Esophagus squamous epithelium (tissue), 5 donors: ENCODE measurements at regions not wholly inside any gene's neighbourhood (a gene's known extent, or its start where the extent isn't known, plus 50 kb on each side); places are given as distances from the start of the nearest gene placed in this dataset.

Source experiments
- DNase-seq: peaks from one replicate; lab custom pipeline; 2025; lab: John Stamatoyannopoulos, UW
- H3K27ac ChIP-seq, 4 donors: fragments of 200-600 bp; sonication (generic); one replicate each; pipeline ENCODE4 v1.5.1; 2016 to 2019; ENCODE audit warnings: mild to moderate bottlenecking in 1 of 4
- H3K27me3 ChIP-seq, 4 donors: fragments of 200-600 bp; sonication (generic); 1 replicate in 3 of 4; 2 replicates in 1 of 4; pipeline versions ENCODE4 v1.5.1 to v1.6.0; 2017 to 2021; ENCODE audit warnings: antibody characterized with exemption in 1 of 4
- H3K36me3 ChIP-seq, 3 donors: fragments of 200-600 bp; sonication (generic); one replicate each; pipeline ENCODE4 v1.5.1; 2016 to 2019
- H3K4me1 ChIP-seq, 3 donors: fragments of 200-600 bp; sonication (generic); one replicate each; pipeline ENCODE4 v1.5.1; 2017 to 2019
- H3K4me3 ChIP-seq, 4 donors: fragments of 200-600 bp; sonication (generic); 1 replicate in 3 of 4; 2 replicates in 1 of 4; pipeline ENCODE4 v1.5.1; 2016 to 2019; ENCODE audit warnings: mild to moderate bottlenecking in 2 of 4, moderate library complexity in 1 of 4
- H3K9me3 ChIP-seq, 3 donors: fragments of 200-600 bp; sonication (generic); one replicate each; pipeline ENCODE4 v1.5.1; 2016 to 2019
- CTCF ChIP-seq, 6 experiments: fragments of 450-650 bp in 4 of 6; fragments of 200-600 bp in 2 of 6; sonication (generic) in 2 of 6; IDR thresholded peaks; one replicate each; pipeline ENCODE4 v1.5.1; 2016 to 2019; ENCODE audit warnings: antibody characterized with exemption in 6 of 6, mild to moderate bottlenecking in 4 of 6, moderate library complexity in 4 of 6
- POLR2A ChIP-seq, 4 donors: fragments of 450-650 bp; IDR thresholded peaks; one replicate each; pipeline ENCODE4 v1.6.1; 2017; ENCODE audit warnings: antibody characterized with exemption in 4 of 4, mild to moderate bottlenecking in 4 of 4, moderate library complexity in 3 of 4
- WGBS, 2 donors: methylation state at CpG; one replicate each; pipeline ENCODE4 v1.1.5; 2018; 5-methylcytosine and 5-hydroxymethylcytosine counted together
- intact Hi-C: fragments of 100-400 bp; cut with DNase I; formaldehyde crosslinking; loops from one replicate; pipeline ENCODE4 v1.15.0; 2022
- donor health status: DM: yes; HTN: yes; CAD: no.

- H3K4me1 ChIP-seq = no peaks in the 10 kb centered on the region
- no peak for DNase-seq
- H3K27ac ChIP-seq = no peak overlapping the region
- peaks cover 0 to 12% (median 0%) of the 10 kb centered on the region in 3 donors for H3K9me3 ChIP-seq
- H3K4me3 ChIP-seq = no peak overlapping the region
- TF ChIP-seq POLR2A (IDR thresholded peaks at IDR 0.05) = no peak
- no peak for TF ChIP-seq CTCF (IDR thresholded peaks at IDR 0.05)
- no peaks in the 10 kb centered on the region for H3K27me3 ChIP-seq
- no peaks in the 10 kb centered on the region for H3K36me3 ChIP-seq
- intact Hi-C loops = no loop called here
- 65 to 82% methylated on average over 1 of the region's 1 CpG for WGBS, 2 donors
Measured at GRCh38 chr5:57711946-57712345, 229.3 kb upstream of the ACTBL2 start.

GRCh38 chr5:57711471-57711870, 228.9 kb upstream of the ACTBL2 start:
- 97% methylated on average over 2 of the region's 2 CpGs for WGBS, 2 donors
- Histone ChIP-seq H3K9me3 (peaks cover 0 to 12% (median 0%) of the 10 kb centered on the region in 3 donors), H3K27me3 (no peaks in the 10 kb centered on the region), H3K36me3 (no peaks in the 10 kb centered on the region), H3K4me3 (no peak overlapping the region), H3K4me1 (no peaks in the 10 kb centered on the region), H3K27ac (no peak overlapping the region)
- DNase-seq = no peak
- intact Hi-C loops = no loop called here
- TF ChIP-seq POLR2A (IDR thresholded peaks at IDR 0.05) (no peak), CTCF (IDR thresholded peaks at IDR 0.05) (no peak)

- H3K4me1 ChIP-seq = no peaks in the 10 kb centered on the region
- intact Hi-C loops = no loop called here
- no peaks in the 10 kb centered on the region for H3K36me3 ChIP-seq
- peaks cover 0 to 12% (median 0%) of the 10 kb centered on the region in 3 donors for H3K9me3 ChIP-seq
- H3K27me3 ChIP-seq = no peaks in the 10 kb centered on the region
- 50 to 73% methylated on average over 1 of the region's 1 CpG for WGBS, 2 donors
- no peak overlapping the region for H3K27ac ChIP-seq
- H3K4me3 ChIP-seq = no peak overlapping the region
- TF ChIP-seq POLR2A (IDR thresholded peaks at IDR 0.05) (no peak), CTCF (IDR thresholded peaks at IDR 0.05) (no peak)
- no peak for DNase-seq
Measured at GRCh38 chr5:57710126-57710525, 227.5 kb upstream of the ACTBL2 start.

DNA sequence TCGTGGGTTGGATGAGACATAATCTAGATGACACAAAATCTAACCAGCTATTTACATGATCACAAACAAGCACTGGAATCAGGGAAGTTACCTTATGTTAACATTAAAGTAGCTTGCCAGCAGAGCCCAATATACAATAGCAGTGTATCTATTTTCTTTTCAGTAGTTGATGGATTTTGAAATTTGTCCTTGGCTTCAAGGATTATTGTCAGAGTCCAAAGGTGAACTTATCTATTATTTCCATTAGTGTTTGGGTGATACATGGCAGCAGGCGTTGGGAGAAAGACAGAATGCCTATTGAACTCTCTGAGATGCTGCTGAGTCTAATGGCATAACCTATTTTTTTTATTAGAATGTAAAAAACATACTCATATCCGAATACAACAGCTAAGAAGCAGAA, 223.2 kb upstream of the ACTBL2 start:
- Histone ChIP-seq H3K27me3 (no peaks in the 10 kb centered on the region), H3K27ac (no peak overlapping the region), H3K4me3 (no peak overlapping the region), H3K4me1 (no peaks in the 10 kb centered on the region), H3K9me3 (peaks cover 0 to 12% (median 0%) of the 10 kb centered on the region in 3 donors), H3K36me3 (no peaks in the 10 kb centered on the region)
- intact Hi-C loops = no loop called here
- DNase-seq = no peak
- WGBS, 2 donors = 48 to 49% methylated on average over 3 of the region's 3 CpGs
- TF ChIP-seq CTCF (IDR thresholded peaks at IDR 0.05) (no peak), POLR2A (IDR thresholded peaks at IDR 0.05) (no peak)

GRCh38 chr5:57703721-57704120, 221.1 kb upstream of the ACTBL2 start:
- WGBS, 2 donors = 81 to 83% methylated on average over 1 of the region's 1 CpG
- H3K27me3 ChIP-seq = no peaks in the 10 kb centered on the region
- no peak for TF ChIP-seq CTCF (IDR thresholded peaks at IDR 0.05)
- TF ChIP-seq POLR2A (IDR thresholded peaks at IDR 0.05) = no peak
- intact Hi-C loops = no loop called here
- H3K36me3 ChIP-seq = no peaks in the 10 kb centered on the region
- H3K27ac ChIP-seq = no peak overlapping the region
- peaks cover 0 to 6% (median 0%) of the 10 kb centered on the region in 3 donors for H3K9me3 ChIP-seq
- no peaks in the 10 kb centered on the region for H3K4me1 ChIP-seq
- no peak overlapping the region for H3K4me3 ChIP-seq
- no peak for DNase-seq
